ENCODE measurements at regions not wholly inside any gene's neighbourhood (a gene's known extent, or its start where the extent isn't known, plus 50 kb on each side); places are given as distances from the start of the nearest gene placed in this dataset.

DNA sequence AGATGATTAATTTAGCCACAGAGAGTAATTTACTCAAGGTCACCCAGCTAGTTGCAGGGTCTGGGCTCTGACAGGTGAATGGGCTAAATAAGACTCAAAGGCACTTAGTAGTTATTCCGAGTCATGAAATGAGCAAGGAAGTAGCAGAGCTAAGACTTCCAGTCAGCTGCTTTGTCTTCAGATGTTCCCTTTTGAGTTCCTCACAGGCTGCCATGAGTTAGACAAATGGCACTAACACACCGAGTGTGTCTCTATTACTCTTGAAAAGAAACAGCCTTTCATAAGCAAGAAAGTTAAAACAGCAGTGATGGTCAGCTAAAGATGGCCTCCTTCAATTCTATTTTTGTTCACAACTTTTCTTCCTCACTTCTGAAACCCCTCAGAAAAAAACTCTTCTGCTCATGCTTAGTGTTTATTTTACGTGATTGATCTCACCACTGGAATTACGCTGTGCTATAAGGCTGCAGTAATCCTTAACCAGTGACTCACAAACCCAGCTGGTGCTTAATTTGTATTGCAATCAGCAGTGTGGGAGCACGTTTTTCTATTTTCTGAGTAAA, 389.1 kb downstream of the AASDHPPT start:
- Histone ChIP-seq H4K20me1 (ENCODE audit: insufficient read depth, low read length) (no peaks in the 10 kb centered on the region), H2AFZ (ENCODE audit: low read length) (no peak overlapping the region), H3K36me3 (replicated peaks in 1 of 2; ENCODE audit: control insufficient read depth in 1 of 2, insufficient read depth in 2 of 2, low read length in 2 of 2) (no peaks in the 10 kb centered on the region), H3K4me2 (ENCODE audit: low read depth, low read length) (no peak overlapping the region), H3K4me3 (replicated peaks in 1 of 3; ENCODE audit: insufficient read depth in 1 of 3, low read depth in 2 of 3, low read length in 3 of 3) (no peak overlapping the region), H3K27ac (ENCODE audit: extremely low read length, insufficient read depth, low read length) (no peak overlapping the region), H3K9ac (ENCODE audit: insufficient read depth, low read depth, low read length) (no peak overlapping the region), H3K27me3 (ENCODE audit: control insufficient read depth in 1 of 2, insufficient read depth in 2 of 2, low read length in 2 of 2) (no peaks in the 10 kb centered on the region), H3K9me3 (ENCODE audit: low read length) (peaks cover 64% of the 10 kb centered on the region), H3K79me2 (ENCODE audit: insufficient read depth, low read length) (no peaks in the 10 kb centered on the region), H3K4me1 (ENCODE audit: insufficient read depth, low read length) (peaks cover 55% of the 10 kb centered on the region)
- in situ Hi-C loops (cut with HindIII; ENCODE audit: extremely low pct_ligation_motif_present, low pct_unique_long_range_greater_than_20kb): no loop called here
- intact Hi-C loops (cut with micrococcal nuclease; ENCODE audit: unreplicated experiment): no loop called here
- DNase-seq (ENCODE audit: low spot score) (peak; percentile 36), FAIRE-seq (no peak), ATAC-seq (peak; percentile 36; the same call in 1 of the 3 replicates)
- CTCF ChIA-PET (ENCODE audit: low intra/inter-chr PET ratio, low total read pairs): no interaction called here
- POLR2A ChIA-PET: no interaction called here
- WGBS (ENCODE audit: low lambda C conversion rate): 14% methylated on average over 5 of the region's 5 CpGs
- BruUV-seq (replicated peaks): no TSS peak
- TF ChIP-seq, protein P1, sequence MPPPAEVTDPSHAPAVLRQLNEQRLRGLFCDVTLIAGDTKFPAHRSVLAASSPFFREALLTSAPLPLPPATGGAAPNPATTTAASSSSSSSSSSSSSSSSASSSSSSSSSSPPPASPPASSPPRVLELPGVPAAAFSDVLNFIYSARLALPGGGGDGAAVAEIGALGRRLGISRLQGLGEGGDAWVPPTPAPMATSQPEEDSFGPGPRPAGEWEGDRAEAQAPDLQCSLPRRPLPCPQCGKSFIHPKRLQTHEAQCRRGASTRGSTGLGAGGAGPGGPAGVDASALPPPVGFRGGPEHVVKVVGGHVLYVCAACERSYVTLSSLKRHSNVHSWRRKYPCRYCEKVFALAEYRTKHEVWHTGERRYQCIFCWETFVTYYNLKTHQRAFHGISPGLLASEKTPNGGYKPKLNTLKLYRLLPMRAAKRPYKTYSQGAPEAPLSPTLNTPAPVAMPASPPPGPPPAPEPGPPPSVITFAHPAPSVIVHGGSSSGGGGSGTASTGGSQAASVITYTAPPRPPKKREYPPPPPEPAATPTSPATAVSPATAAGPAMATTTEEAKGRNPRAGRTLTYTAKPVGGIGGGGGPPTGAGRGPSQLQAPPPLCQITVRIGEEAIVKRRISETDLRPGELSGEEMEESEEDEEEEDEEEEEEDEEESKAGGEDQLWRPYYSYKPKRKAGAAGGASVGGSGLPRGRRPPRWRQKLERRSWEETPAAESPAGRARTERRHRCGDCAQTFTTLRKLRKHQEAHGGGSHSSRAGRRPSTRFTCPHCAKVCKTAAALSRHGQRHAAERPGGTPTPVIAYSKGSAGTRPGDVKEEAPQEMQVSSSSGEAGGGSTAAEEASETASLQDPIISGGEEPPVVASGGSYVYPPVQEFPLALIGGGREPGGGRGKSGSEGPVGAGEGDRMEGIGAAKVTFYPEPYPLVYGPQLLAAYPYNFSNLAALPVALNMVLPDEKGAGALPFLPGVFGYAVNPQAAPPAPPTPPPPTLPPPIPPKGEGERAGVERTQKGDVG (CRISPR knock-in tag; IDR thresholded peaks at IDR 0.05; ENCODE audit: borderline replicate concordance): no peak
- TF ChIP-seq SAFB2 (CRISPR knock-in tag; IDR thresholded peaks at IDR 0.05; ENCODE audit: borderline replicate concordance, low read depth): no peak
- no peak for TF ChIP-seq ZNF451 (CRISPR knock-in tag; IDR thresholded peaks at IDR 0.05)
- TF ChIP-seq ETV6 (CRISPR knock-in tag; conservative IDR thresholded peaks at IDR 0.05): no peak
- TF ChIP-seq ZNF891 (CRISPR knock-in tag; IDR thresholded peaks at IDR 0.05): no peak
- TF ChIP-seq CREB1 (IDR thresholded peaks at IDR 0.05): no peak
- TF ChIP-seq CREB1 (CRISPR knock-in tag; IDR thresholded peaks at IDR 0.05): no peak
- TF ChIP-seq, protein P2, sequence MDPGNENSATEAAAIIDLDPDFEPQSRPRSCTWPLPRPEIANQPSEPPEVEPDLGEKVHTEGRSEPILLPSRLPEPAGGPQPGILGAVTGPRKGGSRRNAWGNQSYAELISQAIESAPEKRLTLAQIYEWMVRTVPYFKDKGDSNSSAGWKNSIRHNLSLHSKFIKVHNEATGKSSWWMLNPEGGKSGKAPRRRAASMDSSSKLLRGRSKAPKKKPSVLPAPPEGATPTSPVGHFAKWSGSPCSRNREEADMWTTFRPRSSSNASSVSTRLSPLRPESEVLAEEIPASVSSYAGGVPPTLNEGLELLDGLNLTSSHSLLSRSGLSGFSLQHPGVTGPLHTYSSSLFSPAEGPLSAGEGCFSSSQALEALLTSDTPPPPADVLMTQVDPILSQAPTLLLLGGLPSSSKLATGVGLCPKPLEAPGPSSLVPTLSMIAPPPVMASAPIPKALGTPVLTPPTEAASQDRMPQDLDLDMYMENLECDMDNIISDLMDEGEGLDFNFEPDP (CRISPR knock-in tag; conservative IDR thresholded peaks at IDR 0.05): no peak
- no peak for TF ChIP-seq HMG20A (CRISPR knock-in tag; IDR thresholded peaks at IDR 0.05; ENCODE audit: borderline replicate concordance)
- TF ChIP-seq, protein P3, sequence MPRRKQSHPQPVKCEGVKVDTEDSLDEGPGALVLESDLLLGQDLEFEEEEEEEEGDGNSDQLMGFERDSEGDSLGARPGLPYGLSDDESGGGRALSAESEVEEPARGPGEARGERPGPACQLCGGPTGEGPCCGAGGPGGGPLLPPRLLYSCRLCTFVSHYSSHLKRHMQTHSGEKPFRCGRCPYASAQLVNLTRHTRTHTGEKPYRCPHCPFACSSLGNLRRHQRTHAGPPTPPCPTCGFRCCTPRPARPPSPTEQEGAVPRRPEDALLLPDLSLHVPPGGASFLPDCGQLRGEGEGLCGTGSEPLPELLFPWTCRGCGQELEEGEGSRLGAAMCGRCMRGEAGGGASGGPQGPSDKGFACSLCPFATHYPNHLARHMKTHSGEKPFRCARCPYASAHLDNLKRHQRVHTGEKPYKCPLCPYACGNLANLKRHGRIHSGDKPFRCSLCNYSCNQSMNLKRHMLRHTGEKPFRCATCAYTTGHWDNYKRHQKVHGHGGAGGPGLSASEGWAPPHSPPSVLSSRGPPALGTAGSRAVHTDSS (CRISPR knock-in tag; conservative IDR thresholded peaks at IDR 0.05): no peak
- TF ChIP-seq, protein P4, sequence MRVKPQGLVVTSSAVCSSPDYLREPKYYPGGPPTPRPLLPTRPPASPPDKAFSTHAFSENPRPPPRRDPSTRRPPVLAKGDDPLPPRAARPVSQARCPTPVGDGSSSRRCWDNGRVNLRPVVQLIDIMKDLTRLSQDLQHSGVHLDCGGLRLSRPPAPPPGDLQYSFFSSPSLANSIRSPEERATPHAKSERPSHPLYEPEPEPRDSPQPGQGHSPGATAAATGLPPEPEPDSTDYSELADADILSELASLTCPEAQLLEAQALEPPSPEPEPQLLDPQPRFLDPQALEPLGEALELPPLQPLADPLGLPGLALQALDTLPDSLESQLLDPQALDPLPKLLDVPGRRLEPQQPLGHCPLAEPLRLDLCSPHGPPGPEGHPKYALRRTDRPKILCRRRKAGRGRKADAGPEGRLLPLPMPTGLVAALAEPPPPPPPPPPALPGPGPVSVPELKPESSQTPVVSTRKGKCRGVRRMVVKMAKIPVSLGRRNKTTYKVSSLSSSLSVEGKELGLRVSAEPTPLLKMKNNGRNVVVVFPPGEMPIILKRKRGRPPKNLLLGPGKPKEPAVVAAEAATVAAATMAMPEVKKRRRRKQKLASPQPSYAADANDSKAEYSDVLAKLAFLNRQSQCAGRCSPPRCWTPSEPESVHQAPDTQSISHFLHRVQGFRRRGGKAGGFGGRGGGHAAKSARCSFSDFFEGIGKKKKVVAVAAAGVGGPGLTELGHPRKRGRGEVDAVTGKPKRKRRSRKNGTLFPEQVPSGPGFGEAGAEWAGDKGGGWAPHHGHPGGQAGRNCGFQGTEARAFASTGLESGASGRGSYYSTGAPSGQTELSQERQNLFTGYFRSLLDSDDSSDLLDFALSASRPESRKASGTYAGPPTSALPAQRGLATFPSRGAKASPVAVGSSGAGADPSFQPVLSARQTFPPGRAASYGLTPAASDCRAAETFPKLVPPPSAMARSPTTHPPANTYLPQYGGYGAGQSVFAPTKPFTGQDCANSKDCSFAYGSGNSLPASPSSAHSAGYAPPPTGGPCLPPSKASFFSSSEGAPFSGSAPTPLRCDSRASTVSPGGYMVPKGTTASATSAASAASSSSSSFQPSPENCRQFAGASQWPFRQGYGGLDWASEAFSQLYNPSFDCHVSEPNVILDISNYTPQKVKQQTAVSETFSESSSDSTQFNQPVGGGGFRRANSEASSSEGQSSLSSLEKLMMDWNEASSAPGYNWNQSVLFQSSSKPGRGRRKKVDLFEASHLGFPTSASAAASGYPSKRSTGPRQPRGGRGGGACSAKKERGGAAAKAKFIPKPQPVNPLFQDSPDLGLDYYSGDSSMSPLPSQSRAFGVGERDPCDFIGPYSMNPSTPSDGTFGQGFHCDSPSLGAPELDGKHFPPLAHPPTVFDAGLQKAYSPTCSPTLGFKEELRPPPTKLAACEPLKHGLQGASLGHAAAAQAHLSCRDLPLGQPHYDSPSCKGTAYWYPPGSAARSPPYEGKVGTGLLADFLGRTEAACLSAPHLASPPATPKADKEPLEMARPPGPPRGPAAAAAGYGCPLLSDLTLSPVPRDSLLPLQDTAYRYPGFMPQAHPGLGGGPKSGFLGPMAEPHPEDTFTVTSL (CRISPR knock-in tag; IDR thresholded peaks at IDR 0.05; ENCODE audit: borderline replicate concordance): no peak
- TF ChIP-seq IRX3 (CRISPR knock-in tag; IDR thresholded peaks at IDR 0.05; ENCODE audit: borderline replicate concordance, low read depth): no peak
